ENCODE measurements at regions not wholly inside any gene's neighbourhood (a gene's known extent, or its start where the extent isn't known, plus 50 kb on each side); places are given as distances from the start of the nearest gene placed in this dataset.
"Not testable (repeated sequence)": the region's sequence is repeated elsewhere in the genome, so short reads cannot be mapped to it uniquely, and the experiment has no call there.

DNA sequence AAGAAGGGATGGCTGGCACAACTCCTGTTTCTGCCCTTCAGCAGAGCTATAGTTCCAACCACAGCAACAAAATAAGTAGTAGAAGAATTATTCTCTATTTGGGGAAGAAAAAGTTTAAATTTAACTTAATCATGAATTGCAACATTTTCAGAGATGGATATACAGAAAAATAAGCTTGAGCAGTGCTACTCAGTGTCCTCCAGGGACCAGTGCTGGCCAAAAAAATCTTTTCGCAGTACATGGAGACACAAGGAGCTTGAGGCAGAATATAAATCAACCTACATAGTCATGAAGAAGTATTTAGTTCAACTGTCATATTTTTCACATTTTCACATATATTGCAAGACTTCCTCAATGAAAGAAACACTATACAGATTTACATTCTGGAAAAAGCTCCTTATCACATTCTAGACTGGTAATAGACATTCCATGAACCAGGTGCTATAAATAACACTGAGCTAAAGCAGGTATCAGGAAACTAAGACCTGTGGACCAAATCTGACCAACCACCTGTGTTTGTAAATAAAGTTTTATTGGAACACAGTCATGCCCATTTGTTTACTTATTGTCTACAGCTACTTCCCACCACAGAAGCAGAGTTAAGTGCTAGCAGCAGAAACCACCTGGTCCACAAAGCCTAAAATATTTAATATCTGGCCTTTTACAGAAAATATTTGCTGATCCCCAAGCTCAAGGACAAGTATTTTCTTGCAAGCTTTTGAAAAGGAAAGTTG, 101.9 kb downstream of the RGS21 start:
- DNase-seq, result no peak

DNA sequence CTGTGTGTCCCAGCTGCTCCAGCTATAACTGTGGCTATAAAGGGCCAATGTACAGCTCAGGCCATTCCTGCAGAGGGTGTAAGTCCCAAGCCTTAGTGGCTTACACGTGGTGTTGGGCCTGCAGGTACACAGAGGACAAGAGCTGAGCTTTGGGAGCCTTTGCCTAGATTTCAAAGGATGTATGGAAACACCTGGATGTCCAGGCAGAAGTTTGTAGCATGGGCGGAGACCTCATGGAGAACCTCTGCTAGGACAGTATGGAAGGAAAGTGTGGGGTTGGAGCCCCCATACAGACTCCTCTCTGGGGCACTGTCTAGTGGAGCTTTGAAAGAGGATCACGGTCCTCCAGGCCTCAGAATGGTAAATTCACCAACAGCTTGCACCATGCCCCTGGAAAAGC, 113.9 kb downstream of the RGS21 start:
- DNase-seq, result no peak

DNA sequence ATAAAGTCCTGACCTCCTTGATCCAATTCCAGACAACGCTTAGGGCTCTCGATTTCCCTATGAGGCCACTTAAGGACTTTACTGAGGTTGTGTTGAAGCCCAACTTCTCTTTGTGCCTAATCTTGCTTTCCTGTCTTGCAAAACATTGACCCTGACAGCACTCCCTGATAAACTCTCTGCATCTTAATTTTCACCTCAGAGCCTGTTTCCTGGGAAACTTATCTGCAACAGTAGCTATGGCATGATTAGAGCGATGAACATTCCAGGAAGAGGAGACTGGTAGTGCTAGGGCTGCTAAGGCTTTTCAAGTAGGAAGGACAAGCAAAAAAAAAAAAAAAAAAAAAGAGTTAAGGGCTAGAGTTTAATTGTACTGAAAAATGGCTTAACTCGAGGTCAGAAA, 118.9 kb downstream of the RGS21 start:
- no peak for DNase-seq

DNA sequence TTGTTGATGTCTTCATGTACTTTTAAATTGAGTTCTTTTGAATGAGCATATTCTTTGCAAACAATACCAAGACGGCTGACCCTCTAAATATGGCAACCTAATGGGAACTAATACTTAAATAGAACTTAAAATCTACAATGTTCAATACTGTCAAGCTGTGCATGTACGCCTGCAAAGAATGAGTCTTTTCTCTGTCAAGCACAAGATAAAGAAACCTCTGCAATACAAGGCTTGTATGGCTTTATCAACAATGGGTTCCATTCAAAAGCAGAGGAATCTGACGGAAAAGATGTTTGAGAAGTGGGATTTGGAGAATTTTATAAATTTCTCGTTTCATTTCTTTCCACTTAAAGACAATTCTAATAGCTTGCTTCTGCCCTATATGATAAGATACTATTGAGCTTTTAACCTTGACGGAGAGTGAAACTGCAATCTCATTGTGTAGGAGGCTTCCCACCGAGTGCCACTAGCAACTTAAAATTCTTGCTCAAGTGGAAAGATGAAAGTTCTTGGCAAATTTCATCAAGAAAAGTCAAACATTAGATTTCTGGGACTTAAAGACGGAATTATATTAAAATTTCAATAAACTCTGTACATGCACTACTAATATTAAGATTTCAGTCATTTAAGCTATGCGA, 119.8 kb downstream of the RGS21 start:
- no peak for DNase-seq

DNA sequence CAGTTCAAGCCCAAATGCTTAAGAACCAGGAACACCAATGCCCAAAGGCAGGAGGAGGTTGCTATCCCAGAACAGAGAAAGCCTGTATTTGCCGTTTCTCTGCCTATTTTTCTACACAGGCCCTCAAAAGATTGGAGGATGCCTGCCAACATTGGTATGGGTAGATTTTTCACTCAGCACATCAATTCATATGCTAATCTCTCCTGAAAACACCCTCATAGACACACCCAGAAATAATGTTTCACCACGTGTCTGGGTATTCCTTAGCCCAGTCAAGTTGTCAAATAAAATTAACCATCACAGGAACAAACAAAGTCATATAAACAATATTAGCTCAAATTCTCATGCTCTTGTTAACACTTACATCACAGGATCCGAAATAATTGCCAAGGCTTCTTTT, 121.9 kb downstream of the RGS21 start:
- DNase-seq, result no peak

DNA sequence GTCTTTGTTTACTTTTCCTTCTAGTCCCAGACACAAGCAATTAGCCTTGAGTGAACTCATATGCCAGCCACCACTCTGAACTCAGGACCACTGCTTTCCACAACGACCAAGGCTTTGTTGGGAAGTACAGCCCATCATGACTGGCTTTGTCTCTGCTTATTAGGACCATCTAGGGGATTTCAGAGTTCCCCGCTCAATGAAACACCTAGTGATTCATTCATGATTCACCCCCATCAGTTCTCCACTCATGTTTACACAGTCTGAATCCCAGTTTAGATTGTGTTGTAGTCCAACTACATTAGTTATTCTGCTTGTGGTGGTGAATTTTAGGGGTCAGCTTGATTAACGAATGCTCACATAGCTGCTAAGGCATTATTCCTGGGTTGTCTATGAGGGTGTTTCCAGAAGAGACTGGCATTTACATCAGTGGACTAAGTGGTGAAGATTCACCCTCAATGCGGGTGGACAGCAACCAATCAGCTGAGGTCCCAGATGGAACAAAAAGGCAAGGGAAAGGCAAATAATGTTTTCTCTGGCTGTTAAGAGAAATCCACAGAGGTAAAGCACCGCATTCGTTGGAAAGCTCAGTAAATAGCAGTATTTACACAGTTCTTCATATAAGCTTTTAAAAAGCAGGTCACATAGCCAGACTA, 122.7 kb downstream of the RGS21 start:
- DNase-seq, result no peak

DNA sequence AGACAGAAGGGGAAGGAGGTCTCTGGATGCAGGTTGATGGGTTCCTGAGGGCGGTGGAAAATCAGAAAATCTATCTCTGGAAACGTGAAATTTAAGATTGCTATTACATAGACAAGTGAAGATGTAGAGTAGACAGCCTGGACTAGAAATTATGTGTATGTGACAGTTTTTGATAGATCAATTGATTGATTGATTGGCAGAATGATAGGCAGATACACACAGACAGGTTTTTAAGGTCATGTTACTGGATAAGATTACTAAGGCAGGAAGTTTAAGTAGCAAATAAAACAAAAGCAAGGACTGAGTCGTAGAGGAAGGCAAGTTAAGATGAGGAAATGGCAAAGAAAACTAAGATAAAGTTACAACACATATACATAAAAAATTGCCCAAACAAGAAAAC, 124.7 kb downstream of the RGS21 start:
- no peak for DNase-seq

DNA sequence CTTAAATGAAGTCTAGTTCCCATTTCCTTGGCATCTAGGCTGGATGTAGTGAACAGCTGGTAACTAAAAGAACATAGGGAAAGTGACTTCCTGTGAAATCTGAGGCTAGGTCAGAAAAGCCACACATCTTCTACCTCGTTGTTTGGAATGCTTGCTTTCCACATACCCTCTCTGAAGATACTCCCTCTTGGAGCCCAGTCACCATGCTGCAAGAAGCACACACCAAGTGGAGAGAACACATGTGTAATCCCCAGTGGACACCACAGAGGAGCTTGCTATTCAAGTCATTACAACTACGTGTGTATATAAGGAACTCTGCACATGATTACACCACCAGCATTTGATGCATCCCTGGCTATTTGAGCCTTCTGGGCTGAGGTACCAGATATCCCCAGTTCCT, 125.9 kb downstream of the RGS21 start:
- no peak for DNase-seq

DNA sequence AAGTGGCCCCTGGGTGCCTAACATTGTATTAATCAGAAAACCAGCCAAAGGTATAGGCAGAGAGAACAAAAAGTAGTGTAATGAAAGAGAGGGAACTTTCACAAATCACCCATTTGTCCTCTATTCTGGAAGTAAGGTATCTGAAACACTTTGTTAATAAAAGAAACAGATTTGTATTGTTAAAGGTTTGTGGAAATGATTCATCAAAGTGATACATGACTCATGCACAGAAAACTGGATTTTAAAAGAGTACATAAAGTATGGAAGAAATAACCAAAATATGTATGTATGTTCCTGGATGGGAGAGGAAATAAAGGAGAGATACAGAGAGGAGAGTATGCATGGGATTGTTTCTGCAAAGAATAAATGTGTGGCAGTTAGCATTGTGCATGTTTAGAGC, 126.8 kb downstream of the RGS21 start:
- DNase-seq, result no peak

DNA sequence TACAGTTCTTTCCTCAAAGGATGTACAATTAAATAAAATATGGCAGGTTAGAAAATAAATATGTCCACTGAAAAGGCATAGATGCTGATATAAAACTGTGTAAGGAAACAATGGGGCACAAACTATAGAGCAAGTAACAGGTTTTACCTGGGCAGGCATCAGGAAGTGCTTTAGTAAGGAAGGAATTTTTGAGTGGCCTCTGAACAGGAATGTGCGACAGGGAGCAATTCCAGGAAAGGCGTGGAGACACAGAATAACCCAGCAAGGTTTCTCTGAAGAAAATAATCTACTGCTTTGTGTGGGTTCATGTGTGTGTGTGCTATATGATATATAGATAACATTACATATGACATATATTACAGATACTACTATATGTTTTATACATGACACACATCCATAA, 128.4 kb downstream of the RGS21 start:
- no peak for DNase-seq

DNA sequence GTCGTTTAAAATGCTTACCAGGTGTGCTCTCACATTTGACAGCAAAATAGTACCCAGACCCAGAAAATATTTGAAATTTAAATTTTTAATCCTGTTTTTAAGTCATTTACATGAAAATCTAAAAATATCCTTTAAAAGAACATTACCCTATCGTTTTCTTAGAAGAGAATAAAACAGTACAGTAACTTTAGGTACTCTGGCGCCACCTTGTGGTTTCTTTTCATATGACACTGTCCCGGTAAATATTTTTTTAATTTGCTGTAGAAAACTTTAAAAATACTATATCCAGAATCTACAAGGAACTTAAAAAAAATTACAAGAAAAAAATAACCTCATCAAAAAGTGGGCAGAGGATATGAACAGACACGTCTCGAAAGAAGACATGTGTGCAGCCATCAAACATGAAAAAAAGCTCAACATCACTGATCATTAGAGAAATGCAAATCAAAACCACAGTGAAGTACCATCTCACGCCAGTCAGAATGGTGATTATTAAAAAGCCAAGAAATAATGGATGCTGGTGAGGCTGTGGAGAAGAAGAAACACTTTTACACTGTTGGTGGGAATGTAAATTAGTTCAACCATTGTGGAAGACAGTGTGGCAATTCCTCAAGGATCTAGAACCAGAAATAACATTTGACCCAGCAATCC, 129.2 kb downstream of the RGS21 start:
- DNase-seq, result peak; percentile 47 to 53

DNA sequence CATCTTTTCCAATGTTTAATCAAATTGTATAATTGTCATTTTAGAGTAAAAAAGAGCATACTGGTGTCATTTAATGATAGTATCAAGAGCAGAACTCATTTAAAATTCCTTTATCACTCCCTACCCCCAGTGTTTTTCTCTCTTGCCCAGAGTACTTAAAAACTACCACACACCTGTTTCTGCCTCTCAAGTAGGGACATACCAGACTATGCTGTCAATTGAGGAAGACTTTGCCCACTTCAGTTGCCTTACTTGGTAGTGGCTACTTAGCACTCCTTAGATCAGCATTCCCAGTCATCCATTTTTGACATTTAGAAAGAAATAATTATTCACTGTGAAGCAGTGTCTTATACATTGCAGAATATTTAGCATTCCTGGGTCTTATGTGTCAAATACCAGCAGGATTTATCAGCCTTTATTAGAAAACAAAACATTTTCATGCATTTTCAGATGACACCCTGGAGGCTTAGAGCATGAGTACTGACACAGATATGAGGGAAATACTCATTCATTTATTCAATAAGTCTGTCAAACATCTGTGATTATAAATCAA, 127.5 kb upstream of the RGS1 start:
- DNase-seq, result no peak

DNA sequence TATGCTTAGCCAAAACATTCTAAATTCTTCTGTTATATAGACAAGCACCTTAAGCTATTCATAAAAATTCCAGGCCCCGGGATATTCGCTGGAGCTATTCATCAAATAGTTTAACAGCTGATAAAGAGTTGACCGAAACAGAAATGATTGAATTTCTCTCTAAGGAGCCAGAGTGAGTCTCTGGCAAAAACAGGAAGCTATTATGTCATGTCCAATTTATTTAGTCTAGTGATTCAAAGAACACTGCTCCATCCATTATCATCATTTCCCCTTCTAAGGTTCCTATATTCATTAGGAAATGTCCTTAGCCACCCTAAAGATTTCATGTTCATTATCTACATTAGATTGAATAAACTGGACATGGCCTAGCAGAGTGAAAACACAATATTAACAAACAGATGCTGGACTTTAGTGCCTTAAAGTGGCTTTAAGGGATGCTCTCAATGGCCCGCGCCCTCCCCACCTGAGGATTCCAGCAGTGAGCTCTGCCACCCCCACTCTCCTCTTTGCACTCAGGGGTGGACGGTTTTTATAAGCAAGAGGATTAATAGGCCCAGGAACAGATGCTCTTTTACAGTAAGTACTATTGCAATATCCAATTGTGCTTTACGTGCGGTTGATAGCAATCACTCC, 122.1 kb upstream of the RGS1 start:
- peak in 1 of 2 experiments; percentile 18 for DNase-seq

DNA sequence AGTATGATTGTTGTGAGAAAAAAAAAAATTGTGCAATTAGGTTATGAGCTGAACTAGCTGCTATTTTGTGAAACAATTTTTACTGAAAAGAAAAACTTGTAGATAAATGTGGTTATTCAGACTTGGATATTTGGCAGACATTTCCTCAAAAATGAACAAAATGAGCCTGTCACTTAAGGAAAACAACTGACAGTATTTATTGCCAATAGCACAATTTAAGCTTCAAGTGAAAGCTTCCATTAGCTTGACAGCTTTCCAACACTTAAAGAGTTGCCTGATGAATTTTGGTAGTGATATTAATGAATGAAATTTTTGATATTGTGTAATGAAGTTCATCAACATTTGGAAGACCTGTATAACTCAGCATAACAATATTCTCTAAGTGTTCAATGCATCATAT, 116.1 kb upstream of the RGS1 start:
- DNase-seq, result no peak

DNA sequence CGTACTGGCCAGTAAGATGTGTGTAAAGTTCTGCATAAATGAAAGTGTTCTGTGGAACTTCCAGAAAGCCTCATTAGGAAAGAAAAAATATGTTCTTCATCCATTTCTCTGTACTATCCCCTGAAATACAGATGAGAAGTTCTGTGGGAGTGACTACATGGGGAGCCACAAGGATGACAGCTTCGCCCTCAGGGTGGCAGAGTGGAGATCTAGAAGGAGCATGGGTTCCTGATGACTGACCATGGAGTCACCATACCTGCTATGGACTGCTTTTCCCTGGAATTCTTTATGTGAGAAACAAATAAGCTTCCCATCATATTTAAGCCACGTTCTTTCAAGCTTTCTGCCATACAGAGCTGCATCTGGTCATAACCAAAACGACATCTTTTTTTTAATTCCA, 113.9 kb upstream of the RGS1 start:
- no peak for DNase-seq

DNA sequence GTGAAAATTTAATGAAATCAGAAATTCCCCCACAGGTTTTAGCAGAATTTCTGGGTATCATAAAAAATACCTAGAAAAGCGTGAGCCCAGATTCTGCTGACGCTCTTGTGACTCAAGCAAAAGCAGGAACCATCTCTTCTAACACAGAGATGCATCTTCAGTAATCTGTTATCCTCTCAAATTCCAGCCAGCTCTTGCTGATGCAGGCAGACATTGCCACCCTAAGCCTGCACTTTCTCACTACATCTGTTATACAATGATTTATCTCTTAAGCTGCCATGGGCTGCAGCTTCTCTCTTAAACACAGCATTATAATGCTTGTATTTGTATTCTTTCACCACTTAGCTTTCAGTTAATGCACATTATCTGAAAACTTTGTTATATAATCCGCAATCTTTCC, 113.0 kb upstream of the RGS1 start:
- no peak for DNase-seq

DNA sequence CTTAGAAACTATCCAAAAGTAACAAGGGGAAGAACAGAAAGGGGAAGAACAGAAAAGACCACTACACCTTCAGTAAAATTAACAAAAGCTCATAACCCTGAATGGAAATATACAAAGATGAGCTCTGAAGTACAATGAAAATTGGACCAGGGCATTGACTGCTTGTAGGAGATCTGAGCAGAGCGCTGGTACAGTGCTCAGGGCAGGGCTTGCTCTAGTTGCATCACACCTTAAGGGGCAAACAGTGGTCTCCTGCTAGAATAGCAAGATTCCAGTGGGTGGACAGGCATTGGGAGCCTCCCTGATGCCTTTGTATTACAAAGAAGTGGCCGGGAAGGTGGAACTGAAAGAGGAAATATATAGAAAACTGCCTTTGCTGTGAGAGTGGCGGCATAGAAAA, 111.9 kb upstream of the RGS1 start:
- DNase-seq, result no peak

DNA sequence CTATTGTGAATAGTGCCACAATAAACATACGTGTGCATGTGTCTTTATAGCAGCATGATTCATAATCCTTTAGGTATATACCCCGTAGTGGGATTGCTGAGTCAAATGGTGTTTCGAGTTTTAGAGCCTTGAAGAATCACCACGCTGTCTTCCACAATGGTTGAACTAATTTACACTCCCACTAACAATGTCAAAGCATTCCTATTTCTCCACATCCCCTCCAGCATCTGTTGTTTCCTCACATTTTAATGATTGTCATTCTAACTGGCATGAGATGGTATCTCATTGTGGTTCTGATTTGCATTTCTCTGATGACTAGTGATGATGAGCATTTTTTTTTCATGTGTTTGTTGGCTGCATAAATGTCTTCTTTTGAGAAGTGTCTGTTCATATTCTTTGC, 110.4 kb upstream of the RGS1 start:
- DNase-seq, result not testable (repeated sequence)

DNA sequence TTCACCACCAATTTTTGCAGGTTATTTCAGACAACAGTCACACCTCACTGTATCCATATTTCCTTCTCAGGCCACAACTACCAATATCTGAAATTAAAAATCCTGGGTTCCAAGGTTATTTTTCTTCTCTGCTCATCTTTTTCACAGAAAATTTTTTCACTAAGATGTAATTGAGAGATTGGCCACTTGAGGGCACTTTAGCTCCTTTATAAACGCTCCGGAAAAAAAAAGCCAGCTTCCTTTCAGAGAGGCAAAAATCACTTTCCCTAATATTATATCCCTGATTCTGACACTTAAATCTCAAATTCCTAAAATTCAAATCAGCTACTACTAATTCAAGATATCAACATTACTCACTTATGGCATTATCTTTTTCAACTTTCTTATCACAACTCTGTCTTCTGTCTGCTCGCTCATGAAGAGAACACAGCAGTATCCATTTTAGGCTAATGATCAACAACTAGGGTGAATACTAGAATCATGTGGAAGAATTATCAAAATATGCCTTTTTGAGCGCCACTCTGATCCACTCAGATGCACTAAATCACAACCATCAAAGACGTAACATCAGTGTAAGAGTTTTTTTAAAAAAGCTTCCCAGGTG, 101.4 kb upstream of the RGS1 start:
- DNase-seq, result peak; percentile 34 to 49

DNA sequence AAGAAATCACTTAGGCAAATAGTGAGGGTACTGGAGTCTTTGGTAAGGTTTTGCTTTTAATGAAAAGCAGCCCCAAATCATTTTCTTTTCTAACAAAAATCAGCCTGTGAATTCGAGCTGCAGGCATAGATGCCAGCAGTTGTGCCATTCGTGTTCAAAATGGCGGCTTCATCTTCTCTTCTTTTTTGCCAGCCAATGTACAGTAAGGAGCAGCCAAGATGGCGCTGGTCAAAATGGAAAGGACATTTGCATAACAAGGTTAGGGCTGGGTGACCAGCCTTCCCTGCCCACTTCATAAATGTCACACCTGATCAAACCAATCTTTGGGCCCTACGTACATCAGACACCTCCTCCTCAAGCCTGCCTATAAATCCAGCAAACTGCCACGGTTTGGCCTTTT, 100.2 kb upstream of the RGS1 start:
- no peak for DNase-seq

DNA sequence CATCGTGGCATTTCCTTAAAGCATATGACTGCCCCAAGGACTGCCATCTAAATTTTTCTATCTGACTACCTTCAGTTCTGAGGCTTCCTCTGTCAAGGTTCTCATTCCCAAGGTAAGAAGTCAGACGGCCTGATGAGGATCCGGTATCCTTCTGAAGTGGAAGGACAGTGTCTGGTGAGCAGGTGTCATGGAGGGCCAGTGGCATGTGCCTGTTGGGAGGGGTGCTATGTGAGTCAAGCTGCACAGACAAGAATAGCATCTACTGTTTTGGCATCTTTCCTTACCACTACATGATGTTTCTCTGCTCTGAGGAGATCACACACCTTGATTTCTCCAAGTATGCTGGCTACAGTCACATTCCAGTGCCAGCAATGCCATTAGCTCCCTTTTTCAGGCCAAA, 99.6 kb upstream of the RGS1 start:
- DNase-seq, result no peak

DNA sequence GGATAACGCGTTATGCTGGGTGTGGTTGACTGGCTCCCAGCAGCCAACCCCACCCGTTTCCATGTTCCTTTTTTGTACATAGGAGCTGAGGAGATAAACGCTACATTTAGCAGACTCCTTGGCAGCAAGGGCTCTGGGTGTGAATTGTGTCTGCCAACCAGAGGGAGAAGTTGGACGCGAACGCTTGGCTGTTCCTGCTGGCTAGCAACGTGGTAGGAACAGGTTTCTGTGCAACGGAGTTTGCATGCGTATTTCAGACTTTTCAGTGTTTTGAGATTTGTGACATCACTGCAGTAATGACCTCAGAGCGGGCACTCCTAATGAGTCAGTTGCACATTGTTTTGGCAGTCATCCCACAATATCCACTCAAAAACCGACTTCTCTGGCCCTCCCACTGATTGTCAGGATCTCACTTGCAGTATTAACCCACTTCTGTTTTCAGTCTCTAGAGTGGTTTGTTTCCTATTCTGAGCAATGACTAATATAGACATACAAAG, 98.7 kb upstream of the RGS1 start:
- no peak for DNase-seq

DNA sequence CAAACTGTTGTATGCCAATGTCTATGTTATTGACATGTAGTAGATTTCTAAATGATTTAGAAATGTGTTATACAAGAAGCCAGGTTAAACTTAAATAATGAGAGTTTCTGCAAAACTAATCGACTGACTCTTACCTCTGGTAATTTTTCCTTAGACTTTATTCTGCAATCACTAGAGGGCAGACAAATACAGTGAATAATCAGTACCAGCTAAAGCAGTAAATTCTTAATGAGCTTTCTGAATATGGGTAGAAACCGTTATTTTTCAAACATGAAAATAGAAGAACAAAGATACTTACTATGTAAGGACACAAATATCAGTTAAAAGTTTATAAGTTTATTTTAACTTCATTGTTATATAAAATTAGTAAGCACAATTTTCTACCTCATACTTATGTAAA, 97.9 kb upstream of the RGS1 start:
- peak; percentile 50 to 64 for DNase-seq

All from AML-193 (cell line).